Uterus (tissue), 2 donors: ENCODE measurements at regions not wholly inside any gene's neighbourhood (a gene's known extent, or its start where the extent isn't known, plus 50 kb on each side); places are given as distances from the start of the nearest gene placed in this dataset.

Experiments
- CTCF ChIP-seq, 4 experiments: fragments of 200-600 bp in 2 of 4; fragments of 450-650 bp in 2 of 4; sonication (generic) in 2 of 4; IDR thresholded peaks; one replicate each; pipeline ENCODE4 v1.5.1; 2016 to 2019; ENCODE audit warnings: antibody characterized with exemption in 4 of 4, mild to moderate bottlenecking in 2 of 4, moderate library complexity in 1 of 4
- POLR2A ChIP-seq, 2 donors: fragments of 450-650 bp; IDR thresholded peaks; one replicate each; pipeline ENCODE4 v1.6.1; 2016; ENCODE audit warnings: antibody characterized with exemption in 2 of 2, mild to moderate bottlenecking in 1 of 2, moderate library complexity in 1 of 2

GRCh38 chr3:124174476-124174875 is 182.6 kb upstream of the ROPN1 start:
- TF ChIP-seq POLR2A (IDR thresholded peaks at IDR 0.05) (no peak), CTCF (IDR thresholded peaks at IDR 0.05) (no peak)
